Ovary (tissue), 3 donors: ENCODE measurements at regions not wholly inside any gene's neighbourhood (a gene's known extent, or its start where the extent isn't known, plus 50 kb on each side); places are given as distances from the start of the nearest gene placed in this dataset.

Experiments used
- EP300 ChIP-seq: sonication (generic); formaldehyde crosslinking; IDR thresholded peaks from one replicate; pipeline ENCODE4 v1.6.1; 2017; ENCODE audit warnings: antibody characterized with exemption
- POLR2A ChIP-seq: fragments of 450-650 bp; IDR thresholded peaks from one replicate; pipeline ENCODE4 v1.6.1; 2017; ENCODE audit warnings: antibody characterized with exemption, mild to moderate bottlenecking, moderate library complexity
- TF ChIP-seq, protein P1 (sequence below), 3 donors: fragments of 450-650 bp in 2 of 3; fragments of 200-600 bp in 1 of 3; IDR thresholded peaks; one replicate each; pipeline versions ENCODE4 v1.5.1 to v1.8.0; 2016 to 2022; ENCODE audit warnings: antibody characterized with exemption in 3 of 3, mild to moderate bottlenecking in 1 of 3
- donor health status: DM: no; HTN: no; CAD: no.

DNA sequence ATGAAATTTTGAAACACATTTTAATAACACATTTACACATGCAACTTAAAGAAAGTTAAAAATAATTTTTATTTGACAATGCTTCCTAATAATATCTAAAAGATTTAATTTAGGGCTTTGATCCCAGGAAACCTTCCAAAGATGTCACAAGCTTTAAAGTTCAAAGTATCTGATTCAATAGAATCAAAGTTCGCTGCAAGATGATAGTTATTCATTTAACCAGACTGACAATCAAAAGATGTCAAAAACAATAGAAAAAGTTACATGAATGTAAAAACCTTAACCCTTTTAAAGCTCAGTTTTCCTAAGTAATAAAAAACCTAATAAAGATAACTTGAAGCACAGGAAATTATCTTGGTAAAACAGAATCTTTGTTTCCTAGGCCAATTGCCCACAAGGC is 67.7 kb downstream of the SDR9C7 start:
- TF ChIP-seq, protein P1, sequence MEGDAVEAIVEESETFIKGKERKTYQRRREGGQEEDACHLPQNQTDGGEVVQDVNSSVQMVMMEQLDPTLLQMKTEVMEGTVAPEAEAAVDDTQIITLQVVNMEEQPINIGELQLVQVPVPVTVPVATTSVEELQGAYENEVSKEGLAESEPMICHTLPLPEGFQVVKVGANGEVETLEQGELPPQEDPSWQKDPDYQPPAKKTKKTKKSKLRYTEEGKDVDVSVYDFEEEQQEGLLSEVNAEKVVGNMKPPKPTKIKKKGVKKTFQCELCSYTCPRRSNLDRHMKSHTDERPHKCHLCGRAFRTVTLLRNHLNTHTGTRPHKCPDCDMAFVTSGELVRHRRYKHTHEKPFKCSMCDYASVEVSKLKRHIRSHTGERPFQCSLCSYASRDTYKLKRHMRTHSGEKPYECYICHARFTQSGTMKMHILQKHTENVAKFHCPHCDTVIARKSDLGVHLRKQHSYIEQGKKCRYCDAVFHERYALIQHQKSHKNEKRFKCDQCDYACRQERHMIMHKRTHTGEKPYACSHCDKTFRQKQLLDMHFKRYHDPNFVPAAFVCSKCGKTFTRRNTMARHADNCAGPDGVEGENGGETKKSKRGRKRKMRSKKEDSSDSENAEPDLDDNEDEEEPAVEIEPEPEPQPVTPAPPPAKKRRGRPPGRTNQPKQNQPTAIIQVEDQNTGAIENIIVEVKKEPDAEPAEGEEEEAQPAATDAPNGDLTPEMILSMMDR (IDR thresholded peaks at IDR 0.05) = no peak
- TF ChIP-seq POLR2A (no peak), EP300 (no peak)
